Spleen (tissue), 11 donors: ENCODE measurements at regions not wholly inside any gene's neighbourhood (a gene's known extent, or its start where the extent isn't known, plus 50 kb on each side); places are given as distances from the start of the nearest gene placed in this dataset.

Source experiments
- DNase-seq: peaks from one replicate; pipeline ENCODE4 v3.0.0-alpha.2; 2020
- H3K27ac ChIP-seq, 8 donors: fragments of 200-600 bp; sonication (generic) in 7 of 8; 1 replicate in 4 of 8; 2 replicates in 4 of 8; pipeline versions ENCODE4 v1.5.0 to v1.8.0; 2016 to 2021; ENCODE audit warnings: inconsistent platforms in 4 of 8, mild to moderate bottlenecking in 4 of 8, moderate library complexity in 1 of 8
- H3K27me3 ChIP-seq, 7 donors: fragments of 200-600 bp; sonication (generic) in 6 of 7; replicated peaks in 1 of 7; 1 replicate in 4 of 7; 2 replicates in 3 of 7; pipeline versions ENCODE4 v1.5.0 to v1.8.0; 2016 to 2021; ENCODE audit warnings: inconsistent platforms in 3 of 7, mild to moderate bottlenecking in 1 of 7
- H3K36me3 ChIP-seq, 6 donors: fragments of 200-600 bp; sonication (generic) in 5 of 6; 1 replicate in 4 of 6; 2 replicates in 2 of 6; pipeline versions ENCODE4 v1.5.0 to v1.8.0; 2016 to 2021; ENCODE audit warnings: inconsistent platforms in 2 of 6
- H3K4me1 ChIP-seq, 6 donors: fragments of 200-600 bp; sonication (generic) in 5 of 6; 1 replicate in 3 of 6; 2 replicates in 3 of 6; pipeline versions ENCODE4 v1.5.0 to v1.8.0; 2016 to 2021; ENCODE audit warnings: inconsistent platforms in 3 of 6
- H3K4me3 ChIP-seq, 8 donors: fragments of 200-600 bp; sonication (generic) in 7 of 8; 1 replicate in 4 of 8; 2 replicates in 4 of 8; pipeline versions ENCODE4 v1.5.0 to v1.8.0; 2016 to 2021; ENCODE audit warnings: inconsistent platforms in 4 of 8, mild to moderate bottlenecking in 4 of 8, moderate library complexity in 2 of 8
- H3K9me3 ChIP-seq, 8 donors: fragments of 200-600 bp; sonication (generic) in 7 of 8; 1 replicate in 4 of 8; 2 replicates in 4 of 8; pipeline versions ENCODE4 v1.5.0 to v1.8.0; 2016 to 2021; ENCODE audit warnings: inconsistent platforms in 4 of 8
- CTCF ChIP-seq, 11 experiments: fragments of 200-600 bp in 7 of 11; fragments of 450-650 bp in 4 of 11; sonication (generic) in 4 of 11; IDR thresholded peaks in 8 of 11; conservative IDR thresholded peaks in 3 of 11; 1 replicate in 7 of 11; 2 replicates in 4 of 11; pipeline versions ENCODE4 v1.4.0 to v1.8.0; 2016 to 2021; ENCODE audit warnings: antibody characterized with exemption in 11 of 11, inconsistent platforms in 4 of 11, mild to moderate bottlenecking in 1 of 11
- POLR2A ChIP-seq, 3 donors: fragments of 450-650 bp; IDR thresholded peaks; one replicate each; pipeline ENCODE4 v1.5.1; 2017; ENCODE audit warnings: antibody characterized with exemption in 3 of 3, mild to moderate bottlenecking in 1 of 3
- POLR2AphosphoS5 ChIP-seq, 3 donors: sonication (generic); formaldehyde crosslinking; IDR thresholded peaks; one replicate each; pipeline ENCODE4 v1.5.1; 2017; ENCODE audit warnings: antibody characterized with exemption in 3 of 3
- WGBS, 5 donors: extraction: QIAGEN DNeasy Blood & Tissue Kit in 3 of 5; methylation state at CpG; one replicate each; pipeline versions ENCODE4 v1.1.5 to v1.1.7; 2013 to 2018; 5-methylcytosine and 5-hydroxymethylcytosine counted together
- intact Hi-C: fragments of 100-400 bp; cut with DNase I; formaldehyde crosslinking; loops from one replicate; pipeline ENCODE4 v1.15.0; 2023; ENCODE audit warnings: low total_unique reads
- donor health status: healthy with polysubstance abuse.
- donor health status: DM: no; HTN: no; CAD: no; lungs with moderate emphysema.
- donor health status: DM: no; HTN: no; CAD: no.
- donor health status: Bipolar disorder and iron deficiency.
- donor health status: healthy.
- donor health status: DM: no; HTN: no; CAD: no.
- donor health status: DM: yes; HTN: yes; CAD: no.

- no peak overlapping the region for H3K27ac ChIP-seq
- TF ChIP-seq POLR2A (IDR thresholded peaks at IDR 0.05) (no peak), POLR2AphosphoS5 (IDR thresholded peaks at IDR 0.05) (no peak), CTCF (IDR thresholded peaks at IDR 0.05 in 8 of 11, conservative IDR thresholded peaks at IDR 0.05 in 3 of 11) (no peak)
- no peak for DNase-seq
- intact Hi-C loops = no loop called here
- H3K9me3 ChIP-seq = peaks cover 0 to 41% (median 16%) of the 10 kb centered on the region in 8 donors
- no peaks in the 10 kb centered on the region for H3K36me3 ChIP-seq
- no peak overlapping the region for H3K4me3 ChIP-seq
- H3K27me3 ChIP-seq = no peaks in the 10 kb centered on the region
- H3K4me1 ChIP-seq = no peaks in the 10 kb centered on the region
- 29 to 74% (median 63%) methylated on average over 2 of the region's 2 CpGs for WGBS, 5 donors
Measured at GRCh38 chr3:167054926-167055325, 325.2 kb downstream of the ZBBX start.

- DNase-seq = no peak
- peaks cover 0 to 8% (median under 1%) of the 10 kb centered on the region in 8 donors for H3K9me3 ChIP-seq
- 71 to 87% (median 79%) methylated on average over 4 of the region's 4 CpGs for WGBS, 5 donors
- no peaks in the 10 kb centered on the region for H3K36me3 ChIP-seq
- TF ChIP-seq CTCF (IDR thresholded peaks at IDR 0.05 in 8 of 11, conservative IDR thresholded peaks at IDR 0.05 in 3 of 11) (no peak), POLR2AphosphoS5 (IDR thresholded peaks at IDR 0.05) (no peak), POLR2A (IDR thresholded peaks at IDR 0.05) (no peak)
- H3K27me3 ChIP-seq = no peaks in the 10 kb centered on the region
- no peak overlapping the region for H3K27ac ChIP-seq
- no peaks in the 10 kb centered on the region for H3K4me1 ChIP-seq
- intact Hi-C loops = no loop called here
- H3K4me3 ChIP-seq = no peak overlapping the region
Measured at GRCh38 chr3:167051421-167051820, 328.7 kb downstream of the ZBBX start.

- Histone ChIP-seq H3K27me3 (no peaks in the 10 kb centered on the region), H3K9me3 (no peaks in the 10 kb centered on the region), H3K4me1 (no peaks in the 10 kb centered on the region), H3K27ac (no peak overlapping the region), H3K36me3 (no peaks in the 10 kb centered on the region), H3K4me3 (no peak overlapping the region)
- no peak for DNase-seq
- WGBS, 5 donors = 40 to 72% (median 47%) methylated on average over 2 of the region's 2 CpGs
- intact Hi-C loops = no loop called here
- TF ChIP-seq POLR2A (IDR thresholded peaks at IDR 0.05) (no peak), CTCF (IDR thresholded peaks at IDR 0.05 in 8 of 11, conservative IDR thresholded peaks at IDR 0.05 in 3 of 11) (no peak), POLR2AphosphoS5 (IDR thresholded peaks at IDR 0.05) (no peak)
Measured at GRCh38 chr3:167033866-167034265, 346.2 kb downstream of the ZBBX start.

GRCh38 chr3:167032267-167032876, 347.7 kb downstream of the ZBBX start:
- TF ChIP-seq POLR2A (IDR thresholded peaks at IDR 0.05) (no peak), CTCF (IDR thresholded peaks at IDR 0.05 in 8 of 11, conservative IDR thresholded peaks at IDR 0.05 in 3 of 11) (no peak), POLR2AphosphoS5 (IDR thresholded peaks at IDR 0.05) (no peak)
- Histone ChIP-seq H3K4me1 (no peaks in the 10 kb centered on the region), H3K4me3 (no peak overlapping the region), H3K27me3 (no peaks in the 10 kb centered on the region), H3K9me3 (no peaks in the 10 kb centered on the region), H3K36me3 (no peaks in the 10 kb centered on the region), H3K27ac (no peak overlapping the region)
- no peak for DNase-seq
- intact Hi-C loops = no loop called here
- 30 to 50% (median 35%) methylated on average over 5 of the region's 5 CpGs for WGBS, 5 donors
